ENCODE measurements at regions not wholly inside any gene's neighbourhood (a gene's known extent, or its start where the extent isn't known, plus 50 kb on each side); places are given as distances from the start of the nearest gene placed in this dataset.

- Histone ChIP-seq H3K9me1 (ENCODE audit: control insufficient read depth, insufficient read depth, low read length) (no peaks in the 10 kb centered on the region), H3K79me2 (ENCODE audit: control insufficient read depth, insufficient read depth, low read length) (peaks cover 19% of the 10 kb centered on the region), H2AFZ (ENCODE audit: low read depth, low read length) (no peak overlapping the region), H3K4me3 (no peak overlapping the region), H3K36me3 (ENCODE audit: control insufficient read depth, insufficient read depth, low read length) (peaks cover 33% of the 10 kb centered on the region), H3K4me1 (replicated peaks in 1 of 2; ENCODE audit: control insufficient read depth in 2 of 2, insufficient read depth in 2 of 2, low read length in 2 of 2) (peaks cover 0 to 4% of the 10 kb centered on the region in 2 experiments; a peak in 2 of 5 replicates), H3K27me3 (ENCODE audit: control insufficient read depth in 2 of 2, insufficient read depth in 2 of 2, low read length in 2 of 2) (no peaks in the 10 kb centered on the region), H3K4me2 (ENCODE audit: insufficient read depth, low read length) (no peak overlapping the region), H3K9ac (ENCODE audit: insufficient read depth in 1 of 2, low read depth in 2 of 2, low read length in 2 of 2) (no peak overlapping the region), H4K20me1 (replicated peaks; ENCODE audit: control insufficient read depth, insufficient read depth, low read length) (no peaks in the 10 kb centered on the region), H3K27ac (ENCODE audit: extremely low read depth, low read depth, low read length) (no peak overlapping the region; the same call in 2 of the 3 replicates), H3K9me3 (replicated peaks; ENCODE audit: control insufficient read depth, insufficient read depth, low read depth, low read length) (no peaks in the 10 kb centered on the region)
- BruUV-seq (replicated peaks) = no TSS peak
- ATAC-seq (no peak), FAIRE-seq (no peak), DNase-seq (ENCODE audit: extremely low read depth in 1 of 4, low spot score in 3 of 4) (no peak)
- CTCF ChIA-PET (ENCODE audit: low intra/inter-chr PET ratio) = no interaction called here
- in situ Hi-C loops (cut with MboI) = no loop called here
- POLR2A ChIA-PET = no interaction called here
- intact Hi-C loops (cut with micrococcal nuclease) = no loop called here
- TF ChIP-seq NFRKB (IDR thresholded peaks at IDR 0.05; ENCODE audit: low read depth) (no peak), FOXJ2 (tag; IDR thresholded peaks at IDR 0.05) (no peak), PYGO2 (tag; IDR thresholded peaks at IDR 0.05) (no peak), ESRRA (IDR thresholded peaks at IDR 0.05; ENCODE audit: borderline replicate concordance, low read depth) (no peak), SOX6 (IDR thresholded peaks at IDR 0.05) (no peak), NR4A1 (CRISPR knock-in tag; IDR thresholded peaks at IDR 0.05) (no peak), NR4A1 (tag; IDR thresholded peaks at IDR 0.05) (no peak), ZNF507 (tag; conservative IDR thresholded peaks at IDR 0.05) (no peak), IRF9 (tag; IDR thresholded peaks at IDR 0.05) (no peak), SMARCA4 (IDR thresholded peaks at IDR 0.05) (no peak), ZNF12 (CRISPR knock-in tag; IDR thresholded peaks at IDR 0.05) (no peak), NUFIP1 (IDR thresholded peaks at IDR 0.05; ENCODE audit: partially characterized antibody) (no peak), JUNB (CRISPR knock-in tag; conservative IDR thresholded peaks at IDR 0.05) (no peak), YY1 (IDR thresholded peaks at IDR 0.05; ENCODE audit: borderline replicate concordance in 1 of 3, control insufficient read depth in 1 of 3, extremely low read depth in 1 of 3, insufficient read depth in 3 of 3, insufficient read length in 1 of 3, insufficient replicate concordance in 2 of 3, low read depth in 1 of 3, low read length in 2 of 3) (no peak), ZNF76 (CRISPR knock-in tag; IDR thresholded peaks at IDR 0.05; ENCODE audit: borderline replicate concordance) (no peak), NR0B1 (IDR thresholded peaks at IDR 0.05; ENCODE audit: partially characterized antibody) (no peak), ZNF584 (CRISPR knock-in tag; IDR thresholded peaks at IDR 0.05; ENCODE audit: low read depth) (no peak), HMGN3 (IDR thresholded peaks at IDR 0.05; ENCODE audit: borderline replicate concordance, extremely low read depth, insufficient read length, low read depth, low read length) (no peak)
These were observed 225.8 kb downstream of the CGGBP1 start for GRCh38 chr3:87833039-87833377.
